Jurkat, Clone E6-1 (cell line): ENCODE measurements at regions not wholly inside any gene's neighbourhood (a gene's known extent, or its start where the extent isn't known, plus 50 kb on each side); places are given as distances from the start of the nearest gene placed in this dataset.
"Not testable (repeated sequence)": the region's sequence is repeated elsewhere in the genome, so short reads cannot be mapped to it uniquely, and the experiment has no call there.

ENCODE experiments used
- DNase-seq: peaks from one replicate; pipeline ENCODE4 v3.0.0-alpha.2; 2011; ENCODE audit warnings: low read depth, low spot score
- H3K4me3 ChIP-seq: 2 replicates; pipeline ENCODE4 v1.5.1; 2011; ENCODE audit warnings: mild to moderate bottlenecking, low read length, control low read depth, moderate library complexity

DNA sequence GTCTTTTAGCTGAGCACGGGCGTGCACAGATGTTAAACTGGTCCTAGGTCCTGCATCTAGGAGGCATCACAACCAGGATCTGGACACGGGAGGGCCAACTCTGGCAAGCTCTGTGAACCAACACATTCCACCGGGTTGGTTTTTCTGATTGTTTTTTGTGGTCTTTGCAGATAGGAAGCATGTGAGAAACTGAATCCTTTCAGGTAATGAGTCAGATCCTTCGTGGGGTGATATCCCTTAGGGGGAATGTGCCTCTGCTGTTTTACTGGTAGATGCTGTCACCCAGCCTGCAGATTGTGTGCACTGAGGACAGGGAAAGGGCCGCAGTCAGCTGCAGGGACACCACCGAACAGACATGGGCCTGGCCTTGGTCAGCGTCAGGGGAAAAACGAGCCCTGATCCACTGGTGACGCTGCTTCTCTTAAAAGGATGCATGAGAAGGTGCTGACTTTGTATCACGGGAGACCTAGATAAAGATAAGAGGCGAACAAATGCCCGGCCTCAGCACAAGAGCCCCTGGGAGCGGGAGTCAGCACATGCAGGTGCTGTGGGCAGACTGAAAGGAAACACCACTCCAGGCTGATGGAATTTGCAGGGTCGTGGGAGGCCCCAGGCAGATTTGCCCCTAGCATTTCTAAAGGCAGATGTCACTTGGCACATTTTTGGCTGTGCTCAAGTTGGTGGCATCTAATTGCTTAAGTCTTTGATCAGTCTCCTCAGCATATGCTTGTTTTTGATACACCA lies 51.1 kb downstream of the DOP1B start:
- no peak overlapping the region for H3K4me3 ChIP-seq
- no peak for DNase-seq

DNA sequence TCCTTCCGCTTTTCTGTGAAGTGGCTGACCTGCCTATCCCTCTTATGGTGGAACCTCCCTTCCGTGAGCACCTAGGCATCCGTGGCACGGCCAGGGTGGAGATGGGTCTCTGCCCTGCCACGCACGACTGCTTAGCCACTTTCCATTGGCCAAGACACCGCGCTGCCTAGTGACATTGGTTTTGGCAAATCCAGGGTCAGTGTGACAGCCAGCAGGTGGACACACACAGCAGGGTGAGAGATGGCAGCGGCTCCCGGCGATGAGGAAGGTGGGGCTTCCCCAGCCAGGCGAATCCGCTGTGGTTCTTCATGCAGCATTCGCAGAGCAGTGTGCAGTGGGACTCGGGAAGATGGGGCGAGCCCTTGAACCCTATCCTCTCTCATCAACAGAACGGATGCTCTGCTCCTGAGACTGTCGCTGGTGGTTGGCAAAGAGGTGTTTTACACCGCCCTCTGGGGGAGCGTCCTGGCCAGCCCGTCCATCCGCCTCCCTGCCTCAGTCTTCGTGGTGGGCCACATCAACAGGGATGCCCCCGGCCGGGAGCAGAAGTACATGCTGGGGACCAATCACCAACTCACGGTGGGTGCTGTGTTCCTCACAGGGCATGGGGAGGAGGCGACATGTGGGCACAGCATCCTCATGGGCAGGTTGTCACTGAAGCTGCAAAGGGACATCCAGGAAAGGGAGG lies 51.8 kb downstream of the DOP1B start:
- no peak overlapping the region for H3K4me3 ChIP-seq
- DNase-seq: no peak

DNA sequence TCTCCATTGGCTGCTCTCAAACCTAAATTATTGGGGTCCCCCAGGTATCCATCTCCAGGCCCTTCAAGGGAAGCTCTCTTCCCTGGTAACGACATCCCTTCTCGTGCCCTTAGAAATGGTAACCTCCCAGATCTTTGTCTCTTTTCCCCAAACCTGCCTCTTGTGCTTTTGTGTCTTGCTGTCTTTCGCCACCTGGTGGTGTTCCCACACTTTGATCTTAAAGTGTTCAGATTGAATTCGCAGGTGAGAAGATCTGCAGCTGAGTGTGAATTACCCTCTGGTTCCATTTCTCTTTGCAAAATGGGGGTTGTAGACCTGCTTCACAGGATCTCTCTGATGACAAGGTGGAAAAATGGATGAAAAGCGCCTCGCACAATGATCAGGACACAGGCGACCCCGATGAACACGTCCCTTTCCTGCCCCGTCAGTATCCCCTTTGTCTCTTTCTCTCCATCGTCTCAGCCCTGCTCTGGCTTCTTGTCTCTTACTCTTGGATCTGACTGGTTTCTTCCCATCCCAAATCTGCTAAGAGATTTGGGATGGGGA lies 53.1 kb downstream of the DOP1B start:
- peak; percentile 67 for DNase-seq
- H3K4me3 ChIP-seq: no peak overlapping the region

DNA sequence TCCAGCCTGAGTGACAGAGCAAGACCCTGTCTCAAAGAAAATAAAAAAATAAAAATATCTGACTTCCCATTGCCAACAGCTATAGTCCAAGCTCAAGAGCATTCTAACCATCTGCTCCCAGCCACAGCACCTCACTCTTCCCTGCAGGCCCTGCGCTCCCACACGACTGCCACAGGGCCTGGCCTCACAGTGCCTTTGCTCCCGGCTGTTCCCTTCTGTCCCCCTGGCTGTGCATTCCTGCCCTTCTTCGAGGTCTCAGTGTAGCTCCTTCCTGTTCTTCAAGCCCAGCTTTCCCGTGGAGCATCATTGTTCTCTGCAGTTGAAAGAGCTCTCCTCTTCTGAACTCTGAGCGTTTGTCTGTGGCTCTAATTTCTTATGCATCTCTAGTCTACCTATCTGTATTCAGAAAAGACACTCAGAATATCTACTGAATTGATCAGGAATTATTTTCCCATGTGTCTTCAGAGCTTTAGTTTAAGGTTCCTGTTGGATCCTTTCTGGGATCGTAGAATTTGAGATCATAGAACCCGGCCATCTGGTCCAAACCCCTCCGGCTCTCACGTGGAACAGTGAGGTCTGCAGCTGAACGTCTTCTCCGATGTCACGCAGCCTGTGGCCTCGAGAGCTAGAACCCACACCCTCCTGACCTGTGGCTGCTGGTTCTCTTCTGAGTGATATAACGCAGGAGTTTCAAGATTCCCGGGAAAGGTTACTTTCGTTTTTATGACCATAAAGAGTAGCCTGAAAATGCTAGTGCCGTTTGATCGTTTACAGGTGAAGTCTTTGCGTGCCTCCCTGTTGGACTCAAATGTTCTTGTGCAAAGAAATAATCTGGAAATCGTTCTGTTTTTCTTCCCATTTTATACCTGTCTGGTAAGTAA lies 54.4 kb downstream of the DOP1B start:
- no peak overlapping the region for H3K4me3 ChIP-seq
- no peak for DNase-seq

DNA sequence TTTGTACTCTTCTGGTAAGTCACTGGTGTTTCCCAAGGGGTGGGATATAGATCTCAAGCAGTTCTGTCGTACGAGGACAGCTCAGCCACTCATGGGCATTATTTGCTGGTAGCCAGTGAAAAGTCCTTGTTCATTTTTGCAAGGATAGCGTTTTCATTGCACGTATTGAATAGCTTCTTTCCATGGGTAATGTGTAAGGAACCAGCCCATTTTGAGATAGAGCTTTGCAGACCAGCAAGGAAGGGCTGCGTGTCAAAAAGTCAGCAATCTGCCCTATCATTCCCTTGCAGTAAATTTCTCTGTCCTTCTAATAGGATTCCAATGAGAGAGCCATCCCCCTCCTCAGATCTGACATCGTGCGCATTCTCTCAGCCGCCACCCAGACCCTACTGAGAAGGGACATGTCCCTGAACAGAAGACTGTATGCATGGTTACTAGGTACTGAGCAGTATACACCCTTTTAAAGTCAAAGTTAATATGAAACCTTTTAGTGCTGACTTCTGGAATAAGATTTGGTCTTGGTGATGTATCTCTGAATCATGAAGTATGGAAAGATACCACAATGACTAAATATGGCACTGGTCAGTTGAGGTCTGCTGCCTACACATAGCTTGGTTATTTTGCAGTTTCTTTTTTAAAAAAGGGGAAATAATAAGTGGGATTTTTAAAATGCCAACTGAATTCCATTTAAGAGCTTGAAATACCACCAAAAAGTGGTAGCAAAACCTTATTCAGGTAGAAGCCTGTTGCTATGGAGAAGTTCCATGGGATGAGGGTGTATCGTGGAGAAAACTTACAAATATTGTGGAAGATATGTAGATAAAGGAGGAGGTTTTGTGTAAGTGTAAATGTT lies 55.3 kb downstream of the DOP1B start:
- H3K4me3 ChIP-seq: no peak overlapping the region
- DNase-seq: no peak

DNA sequence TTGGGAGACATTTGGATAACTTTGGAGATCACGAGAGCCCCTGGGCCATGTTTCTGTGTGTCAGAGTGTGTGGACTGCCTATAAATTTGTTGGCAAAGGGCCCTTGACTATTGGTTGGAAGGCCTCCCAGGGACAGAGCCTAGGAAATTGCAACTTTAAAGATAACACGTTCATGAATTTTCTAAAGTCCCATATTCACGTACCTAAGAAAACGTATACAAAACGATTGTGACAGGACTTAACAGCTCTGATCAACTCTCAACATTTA lies 55.8 kb downstream of the DOP1B start:
- no peak overlapping the region for H3K4me3 ChIP-seq
- no peak for DNase-seq

DNA sequence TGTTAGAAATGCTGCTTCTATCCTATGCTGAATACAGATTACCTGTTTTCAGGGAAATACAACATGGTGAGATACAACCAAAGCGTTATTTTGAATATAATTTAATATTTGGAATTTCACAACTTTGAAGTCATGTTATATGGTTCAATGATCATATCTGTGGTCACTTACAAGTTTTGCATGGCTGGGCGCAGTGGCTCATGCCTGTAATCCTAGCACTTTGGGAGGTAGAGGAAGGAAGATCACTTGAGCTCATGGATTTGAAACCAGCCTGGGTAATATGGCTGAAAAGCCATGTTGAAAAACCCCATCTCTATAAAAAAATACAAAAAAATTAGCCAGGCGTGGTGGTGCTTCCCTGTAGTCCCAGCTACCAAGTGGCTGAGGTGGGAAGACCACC lies 57.9 kb downstream of the DOP1B start:
- H3K4me3 ChIP-seq: no peak overlapping the region
- DNase-seq: no peak

DNA sequence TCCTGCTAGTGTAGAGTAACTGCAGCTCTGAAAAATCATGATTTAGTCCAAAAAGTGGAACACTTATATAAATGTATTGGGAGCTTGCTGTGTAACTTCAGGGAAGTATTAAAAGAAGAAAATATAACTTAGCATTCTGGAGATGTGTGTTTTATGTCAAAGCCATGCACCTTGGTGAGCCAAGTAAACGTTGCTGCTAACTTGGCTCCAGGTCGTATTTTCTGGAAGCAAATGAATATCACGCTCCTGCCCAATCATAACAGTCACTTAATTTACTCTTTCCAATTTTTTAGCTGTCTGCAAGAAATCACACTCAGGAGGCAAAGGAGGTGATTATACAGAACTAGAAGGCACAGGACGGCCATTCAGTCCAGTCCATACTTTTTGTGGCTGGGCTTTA lies 61.1 kb downstream of the DOP1B start:
- DNase-seq: no peak
- no peak overlapping the region for H3K4me3 ChIP-seq

DNA sequence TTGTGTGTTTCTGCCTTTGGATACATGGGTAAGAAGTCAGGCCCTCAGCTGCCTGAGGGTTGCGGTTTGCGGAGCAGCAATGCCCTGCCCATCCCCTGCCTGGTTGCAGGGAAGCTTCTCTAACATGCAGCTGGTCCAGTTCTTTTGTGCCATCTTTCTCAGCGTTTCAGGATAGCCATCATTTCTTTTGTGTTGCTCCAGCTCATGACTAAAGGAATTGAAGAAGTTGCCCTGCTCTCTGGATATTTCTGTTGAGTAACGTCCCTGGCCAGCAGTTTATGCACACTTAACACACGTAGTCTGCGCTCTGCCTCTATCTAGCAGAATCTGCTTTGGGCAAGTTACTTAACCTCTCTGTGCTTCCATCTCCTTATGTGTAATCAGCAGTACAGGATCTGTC lies 62.1 kb downstream of the DOP1B start:
- no peak overlapping the region for H3K4me3 ChIP-seq
- DNase-seq: no peak

DNA sequence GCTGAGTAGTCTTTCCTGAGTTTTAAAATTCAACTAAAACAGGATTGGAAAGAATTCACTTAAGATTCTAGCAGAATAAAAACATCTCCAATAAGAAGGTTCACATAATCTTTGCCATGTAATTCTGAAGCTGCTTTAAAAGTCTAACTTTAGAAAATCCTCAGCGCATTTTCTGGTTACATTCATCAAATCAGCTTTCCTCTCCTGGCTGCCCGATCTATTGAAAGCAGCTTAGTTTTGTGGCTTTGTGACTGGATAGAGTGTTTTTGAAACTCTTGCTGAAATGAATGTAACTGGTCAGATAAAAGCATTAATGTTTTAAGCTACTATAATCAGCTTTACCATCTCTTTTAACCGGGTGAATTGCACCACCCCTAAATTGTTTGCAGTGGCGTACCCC lies 66.8 kb downstream of the DOP1B start:
- H3K4me3 ChIP-seq: no peak overlapping the region
- DNase-seq: no peak

DNA sequence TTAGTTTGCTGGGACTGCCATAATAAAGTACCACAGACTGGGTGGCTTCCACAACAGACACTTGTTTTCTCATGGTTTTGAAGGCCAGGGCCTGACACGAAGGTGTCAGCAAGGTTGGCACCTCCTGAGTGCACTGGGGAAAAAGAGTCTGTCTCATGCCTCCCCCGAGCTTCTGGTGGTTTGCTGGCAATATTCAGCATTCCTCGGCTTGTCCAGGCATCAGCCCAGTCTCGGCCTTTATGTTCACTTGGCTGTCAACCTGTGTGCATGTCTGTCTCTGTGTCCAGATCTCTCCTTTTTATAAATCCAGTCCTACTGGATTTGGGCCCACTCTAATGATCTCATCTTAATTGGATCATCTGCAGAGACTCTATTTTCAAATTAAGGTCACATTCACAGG lies 72.6 kb downstream of the DOP1B start:
- DNase-seq: no peak
- H3K4me3 ChIP-seq: no peak overlapping the region

DNA sequence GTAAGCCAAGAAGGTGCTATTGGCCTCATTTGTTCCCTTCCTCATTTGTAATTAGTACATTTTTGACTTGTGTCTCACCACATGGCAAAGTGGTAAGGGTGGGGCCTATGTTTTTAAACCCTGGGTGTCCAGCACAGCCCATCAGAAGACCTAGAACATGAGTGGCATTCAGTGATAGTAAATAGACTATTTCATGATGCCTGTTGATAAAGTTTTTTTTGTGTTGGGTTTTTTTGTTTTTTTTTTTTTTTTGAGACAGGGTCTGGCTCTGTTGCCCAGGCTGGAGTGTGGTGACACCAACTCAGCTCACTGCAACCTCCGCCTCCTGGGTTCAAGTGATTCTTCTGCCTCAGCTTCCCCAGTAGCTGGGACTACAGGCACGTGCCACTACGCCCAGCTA lies 74.8 kb downstream of the DOP1B start:
- not testable (repeated sequence) for DNase-seq, H3K4me3 ChIP-seq

DNA sequence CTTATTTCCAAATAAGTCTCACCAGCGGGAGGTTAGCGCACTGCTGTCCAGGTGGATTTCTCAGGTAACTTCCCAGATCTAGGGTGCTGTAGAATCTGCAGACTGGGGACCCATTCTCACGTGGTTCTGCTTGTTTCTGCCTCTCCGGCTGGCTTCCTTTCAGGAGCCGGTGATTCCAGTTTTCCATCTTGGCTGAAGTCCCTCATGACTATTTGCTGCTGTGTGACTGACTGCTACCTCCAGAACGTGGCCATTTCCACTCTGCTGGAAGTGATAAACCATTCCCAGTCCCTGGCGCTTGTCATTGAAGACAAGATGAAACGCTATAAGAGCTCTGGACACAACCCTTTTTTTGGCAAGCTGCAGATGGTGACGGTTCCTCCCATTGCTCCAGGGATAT lies 76.0 kb downstream of the DOP1B start:
- DNase-seq: no peak
- no peak overlapping the region for H3K4me3 ChIP-seq

DNA sequence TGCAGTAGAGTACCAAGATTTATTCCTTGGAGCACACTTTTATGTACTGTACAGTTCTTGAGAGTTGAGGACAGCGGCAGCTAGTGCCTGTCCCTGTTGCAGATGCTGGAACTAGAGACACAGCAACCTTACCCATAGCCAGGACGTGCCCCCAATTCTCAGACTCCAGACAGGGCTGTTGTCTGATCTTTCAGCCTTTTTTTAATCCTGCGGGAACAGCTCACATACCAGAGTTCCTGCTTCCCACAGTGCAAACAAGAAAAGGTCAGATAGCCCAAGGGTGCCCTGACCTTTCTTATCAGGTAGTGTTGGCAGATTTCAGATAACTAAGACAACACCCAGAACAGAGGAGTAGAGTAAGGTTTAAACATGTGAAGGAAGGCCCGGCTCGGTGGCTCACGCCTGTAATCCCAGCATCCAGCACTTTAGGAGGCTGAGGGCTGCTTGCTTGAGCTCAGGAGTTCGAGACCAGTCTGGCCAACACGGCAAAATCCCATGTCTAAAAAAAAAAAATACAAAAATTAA lies 78.5 kb downstream of the DOP1B start:
- H3K4me3 ChIP-seq: no peak overlapping the region
- DNase-seq: no peak

DNA sequence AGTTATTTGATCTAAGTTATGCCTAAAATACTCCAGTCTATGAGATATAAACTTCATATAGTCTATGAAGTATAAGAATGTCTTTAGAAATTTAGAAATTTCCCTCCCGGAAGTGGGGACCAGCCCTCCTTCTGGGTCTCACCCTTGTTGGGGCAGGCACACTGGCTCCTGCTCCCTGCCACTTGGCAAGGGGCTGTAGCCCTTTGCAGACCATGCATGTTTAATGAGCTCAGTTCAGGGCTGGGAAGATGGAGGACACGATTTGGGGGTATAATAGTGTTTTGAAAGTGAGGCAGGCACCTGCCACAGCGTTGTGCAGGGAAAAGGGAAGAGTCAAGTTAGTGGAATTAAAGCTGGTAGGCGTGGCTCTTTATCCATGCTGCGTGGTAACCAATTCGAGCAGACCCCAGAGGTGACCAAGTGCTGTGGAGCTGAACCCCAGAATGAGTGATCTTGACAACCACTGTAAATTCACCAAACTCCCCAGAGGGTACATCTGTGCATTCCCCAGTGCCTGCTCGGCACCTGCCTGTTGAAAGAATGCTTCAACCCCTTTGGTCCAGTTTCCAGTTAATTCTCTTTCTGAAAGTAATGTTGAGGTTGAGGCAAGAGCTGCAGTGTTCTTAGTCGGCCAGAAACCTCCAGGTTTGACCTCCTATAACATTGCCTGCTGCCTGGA lies 79.6 kb downstream of the DOP1B start:
- no peak overlapping the region for H3K4me3 ChIP-seq
- DNase-seq: no peak

DNA sequence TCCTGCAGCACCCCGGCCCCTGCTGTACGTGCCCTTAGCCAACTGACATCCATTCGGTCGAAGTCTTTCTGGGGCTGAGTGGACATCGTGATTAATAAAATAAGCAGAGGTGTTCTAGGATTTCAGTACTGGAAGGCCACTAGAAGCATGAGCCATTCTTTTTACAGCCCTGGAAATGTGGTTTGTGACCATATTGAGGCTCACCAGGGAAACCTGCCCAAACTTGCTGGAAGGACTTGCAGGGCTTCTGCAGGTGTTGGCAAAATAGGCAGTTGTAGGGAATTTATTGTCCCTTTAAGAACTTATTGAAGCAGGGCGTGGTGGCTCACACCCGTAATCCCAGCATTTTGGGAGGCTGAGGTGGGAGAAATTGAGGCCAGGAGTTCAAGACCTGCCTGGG lies 80.8 kb downstream of the DOP1B start:
- no peak overlapping the region for H3K4me3 ChIP-seq
- no peak for DNase-seq

DNA sequence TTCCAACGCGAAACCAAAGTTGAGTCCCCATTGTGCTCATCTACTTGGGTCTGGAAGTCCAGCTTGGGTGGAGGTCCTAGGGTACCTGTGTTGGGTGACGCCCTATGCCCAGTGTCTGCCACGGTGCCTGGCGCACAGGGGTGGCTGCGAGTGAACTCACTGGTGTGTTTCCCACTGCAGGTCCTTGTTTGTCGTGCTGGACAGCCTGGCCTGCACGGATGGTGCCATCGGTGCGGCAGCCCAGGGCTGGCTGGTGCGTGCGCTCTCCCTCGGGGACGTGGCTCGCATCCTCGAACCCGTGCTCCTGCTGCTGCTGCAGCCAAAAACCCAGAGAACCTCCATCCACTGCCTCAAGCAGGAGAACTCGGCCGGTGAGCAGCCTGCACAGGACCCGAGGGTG lies 80.4 kb upstream of the MORC3 start:
- no peak for DNase-seq

DNA sequence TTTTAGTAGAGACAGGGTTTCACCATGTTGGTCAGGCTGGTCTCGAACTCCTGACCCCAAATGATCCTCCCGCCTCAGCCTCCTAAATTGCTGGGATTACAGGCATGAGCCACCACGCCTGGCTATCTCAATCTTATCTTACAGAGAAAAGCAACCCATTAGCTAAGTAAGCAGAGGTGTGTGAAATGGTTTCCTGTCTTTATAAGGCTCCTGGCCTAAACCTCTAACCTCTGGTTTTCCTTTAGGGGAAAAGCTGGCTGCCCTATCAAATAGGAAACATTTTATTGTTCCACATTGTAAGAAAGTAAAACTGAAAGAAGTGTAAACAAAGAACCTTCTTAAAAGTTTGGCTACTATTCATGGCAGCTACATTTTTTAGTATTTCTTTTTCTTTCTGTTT lies 78.3 kb upstream of the MORC3 start:
- no peak overlapping the region for H3K4me3 ChIP-seq
- DNase-seq: no peak

More for the DNA sequence above, 80.4 kb upstream of the MORC3 start:
- H3K4me3 ChIP-seq: no peak overlapping the region
